ENCODE measurements at regions not wholly inside any gene's neighbourhood (a gene's known extent, or its start where the extent isn't known, plus 50 kb on each side); places are given as distances from the start of the nearest gene placed in this dataset.
"Not testable (repeated sequence)": the region's sequence is repeated elsewhere in the genome, so short reads cannot be mapped to it uniquely, and the experiment has no call there.

DNA sequence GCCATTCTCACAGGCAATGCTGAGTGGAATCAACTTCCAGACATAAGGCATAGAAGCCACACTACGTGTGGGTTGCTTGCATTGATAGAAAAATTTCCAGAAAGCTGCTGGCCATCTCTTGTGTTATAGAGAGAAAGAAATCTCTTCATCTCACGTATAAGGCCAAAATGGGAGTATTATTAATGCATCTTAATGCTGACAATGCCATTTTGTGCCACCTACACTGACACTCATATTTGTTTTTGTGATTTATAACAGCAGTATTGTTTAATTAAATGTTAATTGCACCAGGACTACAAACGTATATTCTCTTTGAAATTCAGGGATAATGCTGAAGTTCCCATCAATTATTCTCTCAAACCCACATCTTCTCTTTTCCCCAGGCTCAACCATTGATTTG lies 56.1 kb upstream of the TMEM132D start:
- DNase-seq = no peak

DNA sequence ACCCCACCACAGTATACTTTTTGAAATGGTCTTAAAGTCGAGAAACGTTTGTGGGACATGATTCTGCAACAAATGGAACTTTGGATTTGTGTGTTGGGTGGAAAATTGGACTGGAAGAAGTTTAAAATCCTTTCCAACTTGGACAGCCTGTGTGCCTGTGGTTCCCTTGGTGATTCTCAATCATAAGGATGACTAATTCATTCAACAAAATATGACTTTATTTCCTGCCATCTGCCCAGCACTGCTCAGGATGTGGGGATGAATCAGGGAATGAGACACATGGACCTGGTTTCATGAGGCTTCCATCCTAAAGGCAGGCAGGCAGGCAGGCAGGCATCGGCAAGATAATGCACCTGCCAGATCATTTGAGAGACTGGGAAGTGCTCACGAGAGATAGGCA lies 57.3 kb upstream of the TMEM132D start:
- DNase-seq = no peak

DNA sequence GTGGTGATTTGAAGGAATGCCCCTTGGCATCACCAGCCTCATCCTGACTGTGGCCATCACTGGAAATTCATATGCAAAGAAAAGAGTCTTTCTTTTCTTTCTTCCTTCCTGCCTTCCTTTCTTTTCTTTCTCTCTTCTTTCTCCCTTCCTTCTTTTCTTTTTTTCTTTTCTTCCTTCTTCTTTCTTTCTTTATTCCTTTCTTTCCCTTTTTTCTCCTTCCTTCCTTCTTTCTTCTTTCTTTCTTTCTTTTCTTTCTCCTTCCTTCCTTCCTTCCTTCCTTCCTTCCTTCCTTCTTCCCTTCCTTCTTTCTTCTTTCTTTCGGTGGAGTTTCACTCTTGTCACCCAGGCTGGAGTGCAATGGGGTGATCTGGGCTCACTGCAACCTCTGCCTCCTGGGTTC lies 58.0 kb upstream of the TMEM132D start:
- no peak for DNase-seq

GRCh38 chr12:129964300-129964699 lies 60.5 kb upstream of the TMEM132D start:
- DNase-seq = no peak

DNA sequence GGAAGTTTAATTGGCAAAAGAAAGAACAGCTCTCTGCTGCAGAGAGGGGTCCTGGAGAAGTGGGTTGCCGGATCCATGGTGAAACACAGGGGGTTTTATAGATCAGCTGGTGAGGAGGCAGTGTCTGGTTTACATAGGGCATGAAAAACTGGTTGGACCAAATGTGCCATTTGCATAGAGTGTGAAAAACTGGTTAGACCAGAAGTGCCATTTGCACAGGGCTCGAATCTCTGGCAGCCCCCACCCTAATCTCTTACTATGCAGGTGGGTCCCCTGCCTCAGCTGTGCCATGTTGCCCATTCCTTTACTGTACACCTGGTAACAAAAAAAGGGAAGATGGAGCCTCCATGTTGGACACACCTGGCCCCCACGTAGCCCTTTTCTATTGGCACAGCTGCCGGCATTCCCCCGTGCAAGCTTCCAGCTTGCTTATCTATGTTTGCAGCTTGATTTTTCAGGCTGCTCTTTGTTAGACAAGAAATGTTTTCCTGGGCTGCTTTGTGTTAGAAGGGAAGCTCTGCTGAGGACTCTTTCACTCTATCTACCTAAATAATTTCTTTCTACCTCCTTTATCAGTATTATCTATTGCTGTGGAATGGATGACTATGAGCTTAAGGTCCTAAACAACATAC lies 61.1 kb upstream of the TMEM132D start:
- DNase-seq = no peak

GRCh38 chr12:129966146-129966995 lies 62.5 kb upstream of the TMEM132D start:
- DNase-seq = no peak

DNA sequence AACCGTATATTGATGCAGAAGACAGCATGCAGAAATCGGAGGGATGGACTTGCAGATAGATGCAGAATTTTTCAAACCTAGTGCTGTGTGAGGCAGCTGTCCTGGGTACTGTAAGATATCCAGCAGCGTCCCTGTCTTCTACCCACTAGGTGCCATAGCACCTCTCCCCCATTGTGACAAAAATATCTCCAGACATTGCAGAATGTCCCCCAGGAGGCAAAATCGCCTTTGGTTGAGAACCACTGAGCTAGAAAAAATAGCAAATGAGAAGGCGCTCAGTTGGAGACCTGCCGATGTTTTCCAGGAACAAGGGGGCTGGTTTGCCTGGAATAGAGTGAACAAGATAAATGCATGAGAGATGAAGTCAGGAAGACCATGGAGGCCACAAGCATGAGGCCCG lies 67.9 kb upstream of the TMEM132D start:
- DNase-seq = no peak

DNA sequence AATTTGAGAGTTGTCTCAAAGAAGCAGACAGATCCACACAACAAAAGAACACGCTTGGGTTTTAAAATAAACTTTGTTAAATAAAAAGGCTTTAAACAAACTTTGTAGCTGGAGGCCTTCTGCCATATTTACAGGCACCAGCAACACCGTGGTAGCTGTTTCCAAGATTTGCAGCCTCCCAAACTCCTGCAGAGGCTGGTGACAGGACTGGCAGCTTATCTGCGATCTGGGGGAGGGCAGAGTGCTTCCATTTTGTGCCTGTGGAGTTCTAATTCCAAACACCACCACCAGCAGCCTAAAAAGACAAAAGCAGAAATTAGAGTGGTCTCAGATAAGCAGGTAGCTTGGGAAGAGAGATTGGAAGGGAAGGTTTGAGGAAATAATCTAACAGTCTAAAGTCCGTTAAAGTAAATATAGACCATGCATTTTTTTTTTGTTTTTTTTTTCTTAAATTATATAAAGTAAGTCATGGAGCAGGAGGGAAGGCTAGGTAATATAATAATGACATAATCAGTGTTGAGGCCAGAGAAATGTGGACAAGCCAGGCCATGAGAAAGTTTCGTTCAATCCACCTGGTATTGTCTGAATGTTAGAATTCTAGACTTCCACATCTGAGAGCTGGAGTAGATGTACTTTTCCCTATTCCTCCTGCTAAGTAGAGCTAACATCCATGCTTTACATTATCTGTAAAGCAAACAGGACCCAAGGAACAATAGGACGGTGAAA lies 69.6 kb upstream of the TMEM132D start:
- DNase-seq = no peak

DNA sequence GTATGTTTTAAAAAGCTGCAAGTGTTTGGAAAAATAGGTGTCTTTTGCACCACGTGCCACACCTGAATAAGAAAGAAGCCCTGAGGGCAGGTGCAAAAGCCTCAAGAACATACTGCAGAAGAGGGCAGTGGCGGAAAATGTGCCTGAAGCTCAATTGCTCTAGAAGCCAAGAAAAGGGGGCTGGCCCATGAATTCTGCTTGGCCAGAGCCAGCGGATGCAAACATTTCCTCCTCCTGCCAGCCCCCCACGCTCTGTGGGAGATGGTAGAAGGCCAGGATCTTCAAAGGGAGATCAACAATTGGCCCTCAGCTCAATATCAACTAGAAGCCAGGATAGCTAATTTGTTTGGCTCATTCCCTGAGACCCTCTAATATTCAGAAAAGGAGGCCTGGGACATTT lies 80.3 kb upstream of the TMEM132D start:
- DNase-seq = no peak

- DNase-seq = no peak
These were observed 84.0 kb upstream of the TMEM132D start for GRCh38 chr12:129987841-129988240.

DNA sequence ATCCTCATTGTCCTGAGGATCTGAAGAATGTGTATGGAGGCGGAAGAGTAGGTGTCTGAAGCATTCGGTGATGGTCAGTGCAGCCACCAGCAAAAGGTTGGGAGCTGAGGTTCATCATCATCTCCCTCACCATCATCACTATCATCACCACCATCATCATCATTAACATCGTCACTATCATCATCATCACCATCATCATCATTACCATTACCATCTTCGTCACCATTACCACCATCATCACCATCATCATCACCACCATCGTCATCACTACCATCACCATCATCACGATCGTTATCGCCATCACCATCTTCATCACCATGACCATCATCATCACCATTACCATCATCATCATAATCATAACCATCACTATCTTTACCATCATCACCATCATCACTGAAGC lies 90.8 kb upstream of the TMEM132D start:
- no peak for DNase-seq

DNA sequence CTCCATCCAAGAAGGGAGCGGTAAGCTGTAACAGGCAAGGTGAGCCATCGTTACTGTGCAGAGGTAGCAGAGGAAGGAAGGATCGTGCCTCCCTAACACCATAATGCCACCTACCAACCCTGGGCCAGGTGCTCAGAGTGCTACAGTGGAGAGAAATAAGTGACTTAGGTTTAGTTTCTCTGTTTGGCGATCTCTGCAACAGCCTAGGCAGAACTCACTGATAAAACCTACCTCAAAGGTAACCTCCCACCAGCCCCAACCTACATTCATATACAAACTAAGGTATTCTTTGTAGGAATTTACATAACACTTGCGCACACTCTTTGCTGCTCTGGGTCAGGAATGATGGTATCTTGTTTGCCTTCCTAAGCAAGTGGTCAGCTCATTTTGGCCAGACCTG lies 93.4 kb upstream of the TMEM132D start:
- no peak for DNase-seq

- DNase-seq = not testable (repeated sequence)
These were observed 100.6 kb upstream of the TMEM132D start for GRCh38 chr12:130004310-130004877.

GRCh38 chr12:130007771-130008170 lies 103.9 kb upstream of the TMEM132D start:
- no peak for DNase-seq

GRCh38 chr12:130008241-130008640 lies 104.4 kb upstream of the TMEM132D start:
- no peak for DNase-seq

DNA sequence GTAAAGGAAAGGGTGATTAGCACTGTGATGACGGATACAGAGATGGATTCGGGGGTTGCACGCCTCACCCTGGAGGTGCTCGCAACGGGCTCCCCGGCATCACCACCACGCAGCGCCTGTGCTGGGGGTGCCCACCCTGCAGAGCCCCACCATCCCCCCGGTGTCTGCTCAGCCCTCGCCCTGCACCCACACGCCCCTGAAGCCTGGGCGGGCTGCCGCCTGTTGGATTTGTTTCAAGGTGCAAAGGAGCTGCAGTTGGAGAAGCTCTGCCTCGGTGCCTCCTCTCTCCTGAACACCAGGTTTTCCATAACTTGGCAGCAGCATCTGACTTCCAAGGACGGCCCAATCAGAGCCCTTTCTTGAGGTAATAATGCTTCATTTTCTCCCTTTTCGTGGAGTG lies 106.1 kb upstream of the TMEM132D start:
- no peak for DNase-seq

DNA sequence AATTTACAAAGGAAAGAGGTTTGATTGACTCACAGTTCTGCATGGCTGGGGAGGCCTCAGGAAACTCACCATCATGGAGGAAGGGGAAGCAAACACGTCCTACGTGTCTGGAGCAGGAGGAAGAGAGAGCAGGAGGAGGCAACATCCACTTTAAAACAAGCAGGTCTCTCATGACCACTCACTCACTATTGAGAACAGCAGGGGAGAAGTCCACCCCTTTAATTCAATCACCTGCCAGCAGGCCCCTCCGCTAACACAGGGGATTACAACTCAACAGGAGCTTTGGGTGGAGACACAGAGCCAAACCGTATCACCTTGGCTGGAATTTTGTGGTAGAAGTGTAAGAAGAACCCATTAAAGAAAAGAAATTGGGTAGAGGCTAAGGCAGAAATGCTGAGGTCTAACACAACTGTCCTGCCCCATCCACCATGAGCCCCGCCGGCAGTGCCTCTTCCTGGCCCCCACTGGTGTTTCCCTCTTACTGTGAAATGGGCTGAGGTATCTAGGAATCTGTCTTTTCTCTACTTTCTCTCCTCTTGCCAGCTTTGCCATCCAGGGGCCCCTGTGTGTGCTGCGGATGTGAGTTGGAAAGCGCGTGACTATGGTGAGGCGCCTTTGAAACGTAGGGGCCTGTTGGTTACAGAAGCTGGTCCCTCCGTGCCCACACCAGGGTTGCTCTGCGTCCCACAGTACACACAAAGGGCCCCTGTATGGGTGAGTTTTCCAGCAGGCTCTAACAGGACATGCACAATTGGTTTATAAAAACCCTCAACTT lies 108.0 kb upstream of the TMEM132D start:
- no peak for DNase-seq

- DNase-seq = peak; percentile 63
These were observed 110.1 kb upstream of the TMEM132D start for GRCh38 chr12:130013771-130014484.

- DNase-seq = peak; percentile 33
These were observed 110.6 kb upstream of the TMEM132D start for GRCh38 chr12:130014485-130014807.

- peak; percentile 38 for DNase-seq
These were observed 112.4 kb upstream of the TMEM132D start for GRCh38 chr12:130016194-130016593.

DNA sequence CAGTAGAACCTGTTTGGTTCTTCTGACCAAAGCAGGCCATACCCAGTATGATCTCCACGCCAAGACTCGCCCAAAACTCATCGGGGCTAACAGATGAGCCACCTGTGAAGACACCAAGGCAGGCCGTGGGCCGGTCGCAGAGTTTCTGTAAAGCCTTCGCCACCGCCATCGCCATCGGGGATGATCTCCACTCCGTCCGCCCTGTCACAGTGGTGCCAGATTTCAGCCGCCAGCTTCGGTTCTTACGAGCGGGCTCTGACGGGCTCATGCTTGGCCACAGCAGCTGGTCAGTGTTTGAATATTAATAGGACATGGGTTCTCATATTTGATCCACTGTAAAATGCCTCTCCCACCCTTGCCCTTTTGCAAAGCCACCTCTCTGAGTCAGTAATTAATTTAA lies 113.2 kb upstream of the TMEM132D start:
- DNase-seq = peak; percentile 45

Measured in activated effector memory CD4-positive, alpha-beta T cell treated with anti-CD3 and anti-CD28 coated beads, Interleukin-2, amount 50 U/mL, for 16 hours (primary cell).